WERI-Rb-1 (cell line): ENCODE measurements at regions not wholly inside any gene's neighbourhood (a gene's known extent, or its start where the extent isn't known, plus 50 kb on each side); places are given as distances from the start of the nearest gene placed in this dataset.
"Not testable (repeated sequence)": the region's sequence is repeated elsewhere in the genome, so short reads cannot be mapped to it uniquely, and the experiment has no call there.

Experiments
- DNase-seq: peaks from one replicate; pipeline ENCODE4 v3.0.0-alpha.2; 2020
- H3K27ac ChIP-seq: fragments of 250-450 bp; sonication (Bioruptor Pico); 2 replicates; pipeline ENCODE4 v1.5.1; 2020; ENCODE audit warnings: mild to moderate bottlenecking, moderate library complexity
- H3K27me3 ChIP-seq: fragments of 250-450 bp; sonication (Bioruptor Pico); 2 replicates; pipeline ENCODE4 v1.5.1; 2021; ENCODE audit warnings: mild to moderate bottlenecking, low read depth, moderate library complexity; ENCODE audit not compliant: insufficient read depth, severe bottlenecking
- H3K36me3 ChIP-seq: fragments of 250-450 bp; sonication (Bioruptor Pico); 2 replicates; pipeline ENCODE4 v1.5.1; 2020; ENCODE audit warnings: mild to moderate bottlenecking, moderate library complexity
- H3K4me3 ChIP-seq: 2 replicates; pipeline ENCODE4 v1.5.1; 2011; ENCODE audit warnings: low read depth, mild to moderate bottlenecking, control low read depth, low read length
- H3K9me3 ChIP-seq: fragments of 250-450 bp; sonication (Bioruptor Pico); 2 replicates; pipeline ENCODE4 v1.5.1; 2021; ENCODE audit warnings: mild to moderate bottlenecking, moderate library complexity; ENCODE audit not compliant: severe bottlenecking
- CTCF ChIP-seq: IDR thresholded peaks from 2 replicates; pipeline ENCODE4 v1.5.1; 2011; ENCODE audit warnings: low read depth, mild to moderate bottlenecking, control low read depth, inconsistent platforms, low read length

DNA sequence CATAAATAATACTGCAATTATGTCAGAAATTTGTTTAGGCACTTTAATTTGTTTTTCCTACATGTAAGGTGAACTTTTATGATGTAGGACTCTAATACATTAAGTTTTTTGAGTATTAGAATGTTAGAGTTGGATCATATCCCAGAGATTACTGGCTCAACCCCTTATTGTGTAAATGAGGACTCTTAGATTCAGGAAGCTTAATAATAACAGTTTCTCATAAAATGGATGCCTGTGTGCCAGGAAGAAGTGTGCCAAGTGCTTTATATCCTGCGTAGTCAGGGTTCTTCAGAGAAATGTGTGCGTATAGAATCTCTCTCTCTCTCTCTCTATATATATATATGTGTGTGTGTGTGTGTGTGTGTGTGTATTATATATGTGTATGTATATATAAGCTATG, 388.5 kb downstream of the CAAP1 start:
- H3K9me3 ChIP-seq: no peaks in the 10 kb centered on the region
- DNase-seq: no peak
- no peak overlapping the region for H3K4me3 ChIP-seq
- TF ChIP-seq CTCF: no peak
- H3K27me3 ChIP-seq: peaks cover 42% of the 10 kb centered on the region
- H3K36me3 ChIP-seq: no peaks in the 10 kb centered on the region
- H3K27ac ChIP-seq: no peak overlapping the region

- H3K27ac ChIP-seq: no peak overlapping the region
- H3K9me3 ChIP-seq: no peaks in the 10 kb centered on the region
- no peak for DNase-seq
- peaks cover 43% of the 10 kb centered on the region for H3K27me3 ChIP-seq
- no peaks in the 10 kb centered on the region for H3K36me3 ChIP-seq
- no peak overlapping the region for H3K4me3 ChIP-seq
- no peak for TF ChIP-seq CTCF
Measured at GRCh38 chr9:26502311-26502710, 390.3 kb downstream of the CAAP1 start.

- H3K36me3 ChIP-seq: no peaks in the 10 kb centered on the region
- DNase-seq: no peak
- H3K4me3 ChIP-seq: no peak overlapping the region
- no peaks in the 10 kb centered on the region for H3K9me3 ChIP-seq
- TF ChIP-seq CTCF: no peak
- peaks cover 36% of the 10 kb centered on the region for H3K27me3 ChIP-seq
- no peak overlapping the region for H3K27ac ChIP-seq
Measured at GRCh38 chr9:26500471-26500870, 392.1 kb downstream of the CAAP1 start.

DNA sequence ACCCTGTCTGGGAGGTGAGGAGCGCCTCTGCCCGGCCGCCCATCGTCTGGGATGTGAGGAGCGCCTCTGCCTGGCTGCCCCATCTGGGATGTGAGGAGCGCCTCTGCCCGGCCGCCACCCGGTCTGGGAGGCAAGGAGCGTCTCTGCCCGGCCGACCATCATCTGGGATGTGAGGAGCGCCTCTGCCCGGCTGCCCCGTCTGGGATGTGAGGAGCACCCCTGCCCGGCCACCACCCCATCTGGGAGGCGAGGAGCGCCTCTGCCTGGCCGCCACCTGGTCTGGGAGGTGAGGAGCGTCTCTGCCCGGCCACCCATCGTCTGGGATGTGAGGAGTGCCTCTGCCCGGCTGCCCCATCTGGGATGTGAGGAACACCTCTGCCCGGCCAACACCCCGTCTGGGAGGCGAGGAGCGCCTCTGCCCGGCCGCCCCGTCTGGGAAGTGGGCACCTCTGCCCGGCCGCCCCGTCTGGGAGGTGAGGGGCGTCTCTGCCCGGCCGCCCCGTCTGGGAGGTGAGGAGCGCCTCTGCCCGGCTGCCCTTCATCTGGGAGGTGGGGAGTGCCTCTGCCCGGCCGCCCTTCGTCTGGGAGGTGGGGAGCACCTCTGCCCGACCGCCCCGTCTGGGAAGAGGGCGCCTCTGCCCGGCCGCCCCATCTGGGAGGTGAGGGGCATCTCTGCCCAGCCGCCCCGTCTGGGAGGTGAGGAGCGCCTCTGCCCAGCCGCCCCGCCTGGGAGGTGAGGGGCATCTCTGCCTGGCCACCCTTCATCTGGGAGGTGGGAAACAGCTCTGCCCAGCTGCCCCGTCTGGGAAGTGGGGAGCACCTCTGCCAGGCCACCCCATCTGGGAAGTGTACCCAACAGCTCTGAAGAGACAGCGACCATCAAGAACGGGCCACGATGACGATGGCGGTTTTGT, 399.7 kb downstream of the CAAP1 start:
- not testable (repeated sequence) for H3K4me3 ChIP-seq

GRCh38 chr9:26491922-26492607, 400.5 kb downstream of the CAAP1 start:
- not testable (repeated sequence) for H3K27ac ChIP-seq, H3K36me3 ChIP-seq, H3K9me3 ChIP-seq, H3K4me3 ChIP-seq, DNase-seq
- H3K27me3 ChIP-seq: peaks cover 35% of the 10 kb centered on the region

More for the DNA sequence above, 399.7 kb downstream of the CAAP1 start:
- not testable (repeated sequence) for H3K36me3 ChIP-seq, DNase-seq, H3K9me3 ChIP-seq, H3K27ac ChIP-seq
- peaks cover 38% of the 10 kb centered on the region for H3K27me3 ChIP-seq

- peaks cover 24% of the 10 kb centered on the region for H3K27me3 ChIP-seq
- DNase-seq: no peak
- H3K36me3 ChIP-seq: no peaks in the 10 kb centered on the region
- no peaks in the 10 kb centered on the region for H3K9me3 ChIP-seq
- no peak for TF ChIP-seq CTCF
- no peak overlapping the region for H3K4me3 ChIP-seq
- no peak overlapping the region for H3K27ac ChIP-seq
Measured at GRCh38 chr9:26483991-26484390, 408.6 kb downstream of the CAAP1 start.
